Rectal smooth muscle tissue (tissue), 1 donor: ENCODE measurements at regions not wholly inside any gene's neighbourhood (a gene's known extent, or its start where the extent isn't known, plus 50 kb on each side); places are given as distances from the start of the nearest gene placed in this dataset.

Experiments used
- H3K27ac ChIP-seq: one replicate; pipeline ENCODE4 v1.7.0; 2013; ENCODE audit warnings: low read depth, low read length, inconsistent platforms
- H3K27me3 ChIP-seq: one replicate; pipeline ENCODE4 v1.7.0; 2013; ENCODE audit warnings: low read length; ENCODE audit not compliant: control insufficient read depth, insufficient read depth
- H3K36me3 ChIP-seq: one replicate; pipeline ENCODE4 v1.7.0; 2013; ENCODE audit warnings: low read length; ENCODE audit not compliant: control insufficient read depth, insufficient read depth
- H3K4me1 ChIP-seq: one replicate; pipeline ENCODE4 v1.7.0; 2013; ENCODE audit warnings: low read length; ENCODE audit not compliant: control insufficient read depth, insufficient read depth
- H3K4me3 ChIP-seq: one replicate; pipeline ENCODE4 v1.7.0; 2013; ENCODE audit warnings: low read length
- H3K9ac ChIP-seq: one replicate; pipeline ENCODE4 v1.7.0; 2013; ENCODE audit warnings: low read length

DNA sequence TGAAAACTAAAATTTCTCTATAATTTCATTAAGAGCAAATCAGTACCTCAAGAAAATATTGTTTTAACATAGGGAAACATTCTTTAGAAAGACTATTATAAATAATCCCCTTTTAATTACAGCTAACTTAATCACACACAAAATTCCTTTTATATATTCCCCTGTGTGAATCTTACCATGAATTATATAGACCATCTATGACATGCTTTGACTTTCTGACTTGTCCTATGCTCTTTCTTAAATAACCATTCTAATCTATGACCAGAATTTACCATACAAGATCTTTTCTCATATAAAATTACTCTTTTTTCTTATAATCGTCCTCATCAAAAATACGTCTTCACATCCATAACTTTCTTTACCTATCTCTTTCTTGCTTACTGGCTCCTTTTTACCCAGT is 824.2 kb upstream of the FAM98A start:
- Histone ChIP-seq H3K4me3 (no peak overlapping the region), H3K27me3 (no peaks in the 10 kb centered on the region), H3K9ac (no peak overlapping the region), H3K36me3 (no peaks in the 10 kb centered on the region), H3K4me1 (no peaks in the 10 kb centered on the region), H3K27ac (no peak overlapping the region)

- Histone ChIP-seq H3K4me3 (no peak overlapping the region), H3K27me3 (no peaks in the 10 kb centered on the region), H3K27ac (no peak overlapping the region), H3K36me3 (no peaks in the 10 kb centered on the region), H3K9ac (no peak overlapping the region), H3K4me1 (no peaks in the 10 kb centered on the region)
These were observed 820.8 kb upstream of the FAM98A start for GRCh38 chr2:34419856-34420255.

GRCh38 chr2:34416856-34417255 is 817.8 kb upstream of the FAM98A start:
- Histone ChIP-seq H3K9ac (no peak overlapping the region), H3K4me1 (no peaks in the 10 kb centered on the region), H3K36me3 (no peaks in the 10 kb centered on the region), H3K27me3 (no peaks in the 10 kb centered on the region), H3K4me3 (no peak overlapping the region), H3K27ac (no peak overlapping the region)

DNA sequence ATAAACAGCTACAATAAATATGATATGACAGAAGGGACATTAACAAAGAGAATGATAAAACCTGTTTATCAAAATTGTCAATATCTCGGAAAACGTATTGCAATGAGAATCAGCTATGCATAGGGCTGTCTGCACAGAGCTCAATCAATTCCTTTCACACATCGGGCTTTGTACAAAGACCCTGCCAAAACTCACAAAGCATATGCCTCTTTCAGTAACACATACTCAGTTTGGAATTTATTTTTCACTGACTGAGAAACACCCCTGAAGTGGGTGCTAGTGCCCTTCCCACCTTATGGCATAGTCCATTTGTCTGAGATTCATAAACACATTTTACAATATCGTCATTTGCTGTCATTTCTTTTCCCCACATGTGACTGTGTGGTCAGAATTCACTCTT is 815.8 kb upstream of the FAM98A start:
- no peak overlapping the region for H3K27ac ChIP-seq

DNA sequence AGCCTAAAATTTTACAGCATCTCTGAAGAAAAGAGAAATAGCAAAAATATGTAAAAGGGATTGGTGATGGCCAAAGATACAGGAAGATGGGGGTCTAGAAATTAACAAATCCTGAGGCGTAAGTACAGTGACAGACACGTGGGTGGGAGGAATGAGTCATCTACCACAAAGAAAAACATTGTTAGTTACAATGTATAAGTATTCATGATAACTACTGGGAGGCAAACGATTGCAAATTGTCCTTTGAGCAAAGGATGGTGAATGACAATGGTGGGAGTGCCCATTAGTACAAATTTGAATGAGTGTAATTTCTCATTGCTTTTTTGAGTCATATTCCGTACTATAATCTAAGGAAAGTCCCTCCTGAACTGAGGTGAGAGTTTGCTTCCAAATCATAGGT is 809.0 kb upstream of the FAM98A start:
- Histone ChIP-seq H3K27ac (no peak overlapping the region), H3K9ac (no peak overlapping the region), H3K4me1 (no peaks in the 10 kb centered on the region), H3K27me3 (no peaks in the 10 kb centered on the region), H3K36me3 (no peaks in the 10 kb centered on the region), H3K4me3 (no peak overlapping the region)

More for the DNA sequence above, 815.8 kb upstream of the FAM98A start:
- Histone ChIP-seq H3K4me3 (no peak overlapping the region), H3K27me3 (no peaks in the 10 kb centered on the region), H3K9ac (no peak overlapping the region), H3K36me3 (no peaks in the 10 kb centered on the region), H3K4me1 (no peaks in the 10 kb centered on the region)

- no peaks in the 10 kb centered on the region for H3K27me3 ChIP-seq
- H3K4me3 ChIP-seq, result no peak overlapping the region
- no peak overlapping the region for H3K27ac ChIP-seq
- H3K36me3 ChIP-seq, result no peaks in the 10 kb centered on the region
- H3K4me1 ChIP-seq, result no peaks in the 10 kb centered on the region
- H3K9ac ChIP-seq, result no peak overlapping the region
These were observed 804.4 kb upstream of the FAM98A start for GRCh38 chr2:34403512-34403911.

GRCh38 chr2:34402376-34402775 is 803.3 kb upstream of the FAM98A start:
- Histone ChIP-seq H3K9ac (no peak overlapping the region), H3K4me3 (no peak overlapping the region), H3K27me3 (no peaks in the 10 kb centered on the region), H3K4me1 (no peaks in the 10 kb centered on the region), H3K36me3 (no peaks in the 10 kb centered on the region), H3K27ac (no peak overlapping the region)

DNA sequence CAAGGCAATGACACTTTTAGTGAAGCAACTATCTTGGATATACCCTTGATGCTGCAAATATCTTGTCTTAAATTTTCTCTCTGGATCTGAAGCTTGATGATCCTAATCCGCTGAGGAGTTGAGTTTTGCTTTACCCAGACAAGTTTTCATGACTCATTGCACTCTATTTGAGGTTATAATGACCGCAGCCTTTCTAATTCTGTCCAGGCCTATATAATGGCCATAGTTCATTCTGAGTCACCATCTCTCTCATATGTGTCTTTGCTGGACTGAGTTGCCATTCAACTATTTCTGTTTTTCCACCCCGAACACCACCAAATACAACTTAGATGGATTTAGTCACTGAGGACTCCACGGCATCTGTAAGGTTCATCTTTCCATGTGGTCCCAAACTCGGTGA is 802.1 kb upstream of the FAM98A start:
- Histone ChIP-seq H3K4me1 (no peaks in the 10 kb centered on the region), H3K27me3 (no peaks in the 10 kb centered on the region), H3K4me3 (no peak overlapping the region), H3K9ac (no peak overlapping the region), H3K27ac (no peak overlapping the region), H3K36me3 (no peaks in the 10 kb centered on the region)

DNA sequence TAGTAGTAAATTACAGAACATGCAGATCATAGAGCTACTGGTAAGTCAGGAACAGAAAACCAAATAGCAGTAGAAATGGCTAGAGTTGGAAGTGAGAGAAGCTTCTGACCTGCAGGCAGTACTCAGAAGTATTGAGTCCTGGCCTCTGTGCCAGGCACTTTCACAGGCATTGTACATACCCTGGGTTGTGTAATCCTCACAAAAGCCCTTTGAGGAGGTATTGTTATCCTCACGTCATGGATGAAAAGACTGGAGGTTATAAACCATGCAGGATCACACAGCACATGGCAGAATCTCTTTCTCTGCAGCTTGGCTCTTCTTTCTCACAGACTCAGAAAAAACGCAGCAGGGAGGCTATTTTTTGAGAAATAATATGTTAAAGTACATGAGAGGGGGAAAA is 789.3 kb upstream of the FAM98A start:
- Histone ChIP-seq H3K27ac (no peak overlapping the region), H3K9ac (no peak overlapping the region)

DNA sequence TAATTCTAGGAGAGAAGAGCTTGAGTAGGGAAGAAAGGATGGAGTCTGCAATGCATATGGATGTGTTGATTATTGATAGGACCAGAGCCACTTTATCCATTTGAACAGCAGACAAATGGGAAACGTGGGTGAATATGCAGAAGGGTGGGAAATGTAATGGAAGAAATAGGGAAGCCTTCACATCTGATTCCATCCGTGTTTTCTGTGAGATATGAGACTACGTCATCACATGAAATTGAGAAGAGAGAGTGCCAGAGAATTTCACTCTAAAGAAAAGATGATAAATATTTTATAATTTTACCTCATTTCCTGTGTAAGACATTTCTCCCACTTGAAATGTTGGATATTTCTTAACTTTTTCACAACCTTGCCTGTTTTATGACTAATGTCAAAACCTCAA is 788.4 kb upstream of the FAM98A start:
- Histone ChIP-seq H3K9ac (no peak overlapping the region), H3K4me1 (no peaks in the 10 kb centered on the region), H3K36me3 (no peaks in the 10 kb centered on the region), H3K4me3 (no peak overlapping the region), H3K27me3 (no peaks in the 10 kb centered on the region), H3K27ac (no peak overlapping the region)

More for the DNA sequence above, 789.3 kb upstream of the FAM98A start:
- H3K27me3 ChIP-seq, result no peaks in the 10 kb centered on the region
- no peak overlapping the region for H3K4me3 ChIP-seq
- no peaks in the 10 kb centered on the region for H3K36me3 ChIP-seq
- no peaks in the 10 kb centered on the region for H3K4me1 ChIP-seq

- H3K27ac ChIP-seq, result no peak overlapping the region
- no peaks in the 10 kb centered on the region for H3K27me3 ChIP-seq
- H3K9ac ChIP-seq, result no peak overlapping the region
- no peaks in the 10 kb centered on the region for H3K36me3 ChIP-seq
- H3K4me3 ChIP-seq, result no peak overlapping the region
- no peaks in the 10 kb centered on the region for H3K4me1 ChIP-seq
These were observed 780.5 kb upstream of the FAM98A start for GRCh38 chr2:34379586-34379985.

DNA sequence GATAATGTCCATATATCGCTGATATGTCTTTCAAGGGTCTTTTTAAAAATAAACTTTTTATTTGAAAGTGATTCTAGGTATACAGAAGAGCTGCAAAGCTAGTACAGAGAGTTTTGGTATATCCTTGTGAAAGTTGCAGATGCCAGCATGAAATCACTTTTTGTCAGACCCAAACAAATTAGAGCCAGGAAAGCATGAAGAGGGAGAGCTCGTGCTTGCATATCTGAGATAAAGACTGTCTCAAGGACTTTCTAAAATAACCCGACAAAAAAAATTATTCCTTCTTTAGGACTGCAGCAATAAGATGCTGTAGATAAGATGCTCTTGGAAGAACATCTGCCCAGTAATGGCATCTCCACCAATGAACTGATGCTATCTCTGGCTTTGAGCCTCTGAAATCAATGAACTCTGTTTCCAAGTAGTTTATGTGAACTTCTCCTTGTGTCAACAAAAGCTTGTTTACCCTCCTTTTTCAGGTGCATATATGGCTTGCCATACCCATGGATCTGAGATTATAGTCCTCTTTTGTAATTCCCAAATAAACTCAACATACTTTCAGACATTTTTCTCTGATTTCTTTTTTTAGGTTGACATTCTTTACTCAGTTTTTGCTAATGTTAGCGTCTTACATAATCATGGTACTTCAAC is 774.6 kb upstream of the FAM98A start:
- H3K27ac ChIP-seq, result no peak overlapping the region
- no peaks in the 10 kb centered on the region for H3K27me3 ChIP-seq
- no peak overlapping the region for H3K9ac ChIP-seq
- H3K36me3 ChIP-seq, result no peaks in the 10 kb centered on the region
- H3K4me1 ChIP-seq, result no peaks in the 10 kb centered on the region
- no peak overlapping the region for H3K4me3 ChIP-seq

DNA sequence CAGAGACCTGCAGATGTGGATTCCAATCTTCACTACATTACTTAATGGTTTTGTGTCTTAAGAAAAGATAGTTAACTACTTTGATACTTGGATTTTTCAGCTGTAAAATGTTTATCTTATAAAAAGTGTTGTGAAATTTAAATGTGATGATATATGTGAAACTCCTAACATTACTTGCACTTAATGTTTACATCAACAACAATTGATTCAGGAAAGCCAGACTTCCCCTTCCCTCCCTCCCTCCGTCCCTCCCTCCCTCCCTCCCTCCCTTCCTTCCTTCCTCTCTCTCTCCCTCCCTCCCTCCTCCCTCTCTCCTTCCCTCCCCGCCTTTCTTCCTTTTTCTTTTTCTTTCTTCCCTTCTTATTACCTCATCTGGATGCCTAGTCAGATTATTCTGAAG is 773.9 kb upstream of the FAM98A start:
- no peaks in the 10 kb centered on the region for H3K4me1 ChIP-seq
- no peaks in the 10 kb centered on the region for H3K36me3 ChIP-seq
- H3K9ac ChIP-seq, result no peak overlapping the region
- no peak overlapping the region for H3K27ac ChIP-seq
- H3K4me3 ChIP-seq, result no peak overlapping the region
- no peaks in the 10 kb centered on the region for H3K27me3 ChIP-seq
